HG03045 (cell line): ENCODE measurements at regions not wholly inside any gene's neighbourhood (a gene's known extent, or its start where the extent isn't known, plus 50 kb on each side); places are given as distances from the start of the nearest gene placed in this dataset.
A peak's percentile ranks its signal among the peaks of the same experiment; 100 is the strongest.

Source experiments
- ATAC-seq: cut with Tn5 transposase; IDR thresholded peaks from one replicate; pipeline ENCODE4 v1.9.1; 2021; ENCODE audit warnings: mild to moderate bottlenecking, moderate library complexity; ENCODE audit not compliant: unreplicated experiment

DNA sequence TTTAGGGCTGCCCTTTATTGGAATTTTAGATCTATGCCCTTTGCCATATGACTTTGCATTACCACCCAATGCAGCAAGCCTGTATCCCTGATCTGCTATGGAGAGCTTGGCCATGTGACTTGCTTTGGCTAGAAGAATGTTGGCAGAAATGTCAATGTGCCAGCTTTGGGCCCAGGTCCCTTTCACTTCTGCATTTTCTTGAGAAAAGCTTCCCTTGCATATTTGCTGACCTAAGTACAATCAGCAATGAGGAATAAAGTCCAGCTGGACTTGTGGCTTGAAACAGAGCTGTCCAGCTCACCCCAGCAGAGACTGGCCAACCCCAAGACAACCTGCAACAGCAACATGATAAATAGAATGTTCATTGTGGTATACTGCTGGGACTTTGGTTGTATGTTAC, 135.9 kb downstream of the PAH start:
- ATAC-seq: no peak

DNA sequence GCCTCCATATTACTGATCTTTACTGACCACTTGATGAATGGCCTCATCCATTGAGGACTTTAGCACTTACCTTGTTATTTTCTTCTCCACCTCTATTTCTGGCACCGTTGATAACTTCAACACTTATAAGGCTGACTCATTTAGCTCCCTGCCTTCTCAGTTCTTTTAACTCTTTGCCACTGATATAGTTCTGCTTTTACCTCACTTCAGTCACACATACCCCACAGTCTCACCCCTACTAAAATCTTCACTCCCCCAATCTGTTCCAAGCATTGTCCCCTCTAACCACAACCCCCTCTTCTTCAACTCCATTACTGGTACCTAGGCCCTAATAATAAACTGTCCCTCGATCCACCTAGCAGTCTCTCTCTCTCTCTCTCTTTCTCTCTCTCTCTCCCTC, 141.0 kb downstream of the PAH start:
- no peak for ATAC-seq

GRCh38 chr12:102769323-102769916, 147.6 kb downstream of the PAH start:
- no peak for ATAC-seq

DNA sequence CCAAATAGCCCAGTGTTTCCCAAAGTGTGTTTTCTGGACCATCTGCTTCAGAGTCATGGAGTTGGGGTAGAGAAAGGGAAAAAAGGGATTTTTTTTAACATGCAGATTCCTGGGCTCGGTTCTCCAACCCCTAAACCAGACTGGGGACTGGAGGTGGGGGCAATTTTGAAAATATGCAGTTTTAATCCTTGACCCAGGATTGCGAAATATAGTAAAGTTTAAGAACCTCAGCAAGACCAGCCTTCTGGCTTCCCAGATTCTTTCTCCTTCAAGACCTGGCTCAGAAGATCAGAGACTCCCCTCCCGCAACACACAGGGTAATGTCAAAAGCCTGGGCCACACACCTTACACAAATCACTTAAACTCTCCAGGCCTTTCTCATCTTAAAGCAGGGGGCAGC, 150.1 kb downstream of the PAH start:
- ATAC-seq: no peak

- no peak for ATAC-seq
Observed at GRCh38 chr12:102765736-102766135, 151.3 kb downstream of the PAH start.

DNA sequence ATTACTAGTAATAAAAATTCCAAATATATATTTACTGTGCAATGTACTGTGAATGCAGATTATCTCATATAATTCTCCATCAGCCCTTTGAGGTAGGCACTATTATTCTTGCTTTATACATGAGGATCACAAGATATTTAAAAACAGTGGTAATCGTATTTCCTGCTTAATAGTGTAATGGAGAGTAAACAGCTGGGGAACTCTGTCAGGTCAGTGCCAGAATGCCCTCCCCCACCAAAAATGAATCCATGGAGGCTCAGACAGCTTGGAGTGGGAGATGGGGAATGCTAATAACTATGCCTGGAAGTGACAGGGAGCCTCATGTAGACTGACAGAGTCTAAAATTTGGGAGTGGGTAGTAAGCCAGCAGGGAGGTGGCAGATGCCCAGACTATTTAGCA, 153.6 kb downstream of the PAH start:
- ATAC-seq: no peak

- no peak for ATAC-seq
Observed at GRCh38 chr12:102763061-102763460, 154.0 kb downstream of the PAH start.

GRCh38 chr12:102760322-102760721, 156.7 kb downstream of the PAH start:
- no peak for ATAC-seq

- ATAC-seq: no peak
Observed at GRCh38 chr12:102759466-102759865, 157.6 kb downstream of the PAH start.

DNA sequence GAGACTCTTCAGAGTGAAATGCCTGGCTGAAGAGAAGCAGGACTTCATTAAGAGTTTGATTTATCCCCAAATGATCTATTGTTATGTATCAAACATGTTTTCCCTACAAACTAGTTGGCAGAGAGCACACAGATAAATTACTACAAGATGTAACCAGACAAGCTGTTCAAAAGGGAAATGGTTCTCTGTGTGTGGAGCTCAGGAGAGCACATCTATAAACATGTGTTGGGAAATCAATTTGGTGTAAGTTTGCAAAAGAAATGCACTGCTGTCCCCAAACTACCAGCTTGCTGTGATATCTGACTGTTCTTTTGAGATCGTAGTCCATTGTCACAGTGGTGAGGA, 159.2 kb downstream of the PAH start:
- no peak for ATAC-seq

GRCh38 chr12:102757154-102757881, 159.7 kb downstream of the PAH start:
- ATAC-seq: no peak

- no peak for ATAC-seq
Observed at GRCh38 chr12:102756530-102756929, 160.5 kb downstream of the PAH start.

- no peak for ATAC-seq
Observed at GRCh38 chr12:102755266-102755665, 161.8 kb downstream of the PAH start.

- no peak for ATAC-seq
Observed at GRCh38 chr12:102753802-102754201, 163.2 kb downstream of the PAH start.

DNA sequence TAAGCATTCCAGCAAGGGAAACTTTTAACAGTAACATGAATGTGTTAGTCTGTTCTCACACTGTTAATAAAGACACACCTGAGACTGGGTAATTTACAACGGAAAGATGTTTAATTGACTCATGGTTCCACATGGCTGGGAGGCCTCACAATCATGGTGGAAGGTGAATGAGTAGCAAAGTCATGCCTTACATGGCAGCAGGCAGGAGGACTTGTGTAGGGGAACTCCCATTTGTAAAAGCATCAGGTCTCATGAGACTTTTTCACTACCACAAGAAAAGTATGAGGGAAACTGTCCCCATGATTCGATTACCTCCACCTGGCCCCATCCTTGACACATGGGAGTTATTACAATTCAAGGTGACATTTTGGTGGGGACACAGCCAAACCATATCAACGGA, 168.3 kb downstream of the PAH start:
- no peak for ATAC-seq

GRCh38 chr12:102746963-102747362, 170.1 kb downstream of the PAH start:
- ATAC-seq: no peak

GRCh38 chr12:102745971-102746600, 171.0 kb downstream of the PAH start:
- no peak for ATAC-seq

DNA sequence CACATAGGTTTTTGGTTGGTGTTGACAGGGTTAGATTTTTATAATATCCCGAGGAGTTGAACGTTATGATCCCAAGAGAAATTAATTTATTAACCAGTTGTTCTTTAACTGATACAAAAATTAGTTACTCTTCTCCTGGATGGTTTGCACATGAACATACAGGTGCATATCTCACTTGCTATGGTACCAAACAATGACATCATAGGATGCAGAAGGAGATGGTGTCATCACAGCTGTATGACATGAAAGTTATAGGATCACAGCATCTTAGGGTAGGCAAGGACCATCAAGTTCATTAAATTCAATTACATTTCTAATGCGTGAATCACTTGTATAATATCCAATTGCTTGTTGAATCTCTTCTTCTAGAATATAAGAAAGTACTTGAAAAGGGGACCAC, 175.8 kb downstream of the PAH start:
- ATAC-seq: no peak

DNA sequence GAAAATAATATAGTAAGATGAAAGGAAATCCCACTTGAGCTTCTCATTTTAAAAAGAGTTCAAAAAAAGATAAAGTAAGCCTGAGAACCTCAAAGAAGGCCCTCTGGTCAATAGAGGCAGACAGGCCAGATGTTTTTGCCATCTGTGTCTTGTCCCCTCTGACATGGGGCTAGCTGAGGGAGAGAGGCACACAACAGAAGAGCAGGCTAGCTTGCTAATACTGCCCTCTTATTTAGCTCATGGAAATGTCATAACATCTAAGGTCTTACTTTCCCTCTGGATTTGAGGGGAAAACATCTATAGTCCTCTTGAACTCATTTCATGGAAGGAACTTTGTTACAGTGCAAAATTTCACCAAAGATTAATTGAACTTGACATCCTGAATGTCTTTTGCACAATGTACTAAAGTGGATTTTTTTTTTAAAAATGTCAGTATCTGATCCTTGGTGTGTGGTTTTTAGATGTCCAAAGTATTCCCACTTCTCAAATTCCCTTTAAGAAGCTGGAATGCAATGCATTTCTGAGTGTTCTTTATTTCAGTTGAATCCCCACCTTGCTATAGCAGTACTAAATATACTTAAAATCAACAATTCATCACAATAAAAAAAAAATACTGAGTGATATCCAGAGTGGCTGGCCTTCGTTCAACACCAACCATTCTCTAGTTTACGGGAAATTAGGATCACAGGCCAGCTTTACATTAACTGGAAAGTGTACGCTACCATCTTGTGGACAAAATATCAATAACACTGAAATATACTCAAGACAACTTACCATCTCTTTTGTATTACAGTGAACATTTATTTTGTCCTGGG, 176.7 kb downstream of the PAH start:
- no peak for ATAC-seq

- no peak for ATAC-seq
Observed at GRCh38 chr12:102736328-102736727, 180.7 kb downstream of the PAH start.

DNA sequence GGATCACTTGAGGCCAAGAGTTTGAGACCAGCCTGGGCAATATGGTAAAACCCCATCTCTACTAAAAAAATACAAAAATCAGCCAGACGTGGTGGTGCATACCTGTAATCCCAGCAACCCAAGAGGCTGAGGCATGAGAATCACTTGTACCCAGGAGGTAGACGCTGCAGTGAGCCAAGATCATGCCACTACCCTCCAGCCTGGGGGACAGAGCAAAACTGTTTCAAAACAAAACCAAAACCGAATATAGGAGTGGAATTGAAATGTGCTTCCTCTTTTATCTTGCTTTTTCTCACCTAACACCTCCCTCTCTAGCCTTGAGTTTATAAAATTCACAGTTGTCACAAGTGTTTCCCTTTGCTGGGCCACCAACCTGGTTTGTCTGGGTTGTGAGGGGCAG, 181.9 kb downstream of the PAH start:
- ATAC-seq: peak; percentile 93

- no peak for ATAC-seq
Observed at GRCh38 chr12:102730996-102731395, 186.0 kb downstream of the PAH start.
